ENCODE measurements at regions not wholly inside any gene's neighbourhood (a gene's known extent, or its start where the extent isn't known, plus 50 kb on each side); places are given as distances from the start of the nearest gene placed in this dataset.
"Not testable (repeated sequence)": the region's sequence is repeated elsewhere in the genome, so short reads cannot be mapped to it uniquely, and the experiment has no call there.

DNA sequence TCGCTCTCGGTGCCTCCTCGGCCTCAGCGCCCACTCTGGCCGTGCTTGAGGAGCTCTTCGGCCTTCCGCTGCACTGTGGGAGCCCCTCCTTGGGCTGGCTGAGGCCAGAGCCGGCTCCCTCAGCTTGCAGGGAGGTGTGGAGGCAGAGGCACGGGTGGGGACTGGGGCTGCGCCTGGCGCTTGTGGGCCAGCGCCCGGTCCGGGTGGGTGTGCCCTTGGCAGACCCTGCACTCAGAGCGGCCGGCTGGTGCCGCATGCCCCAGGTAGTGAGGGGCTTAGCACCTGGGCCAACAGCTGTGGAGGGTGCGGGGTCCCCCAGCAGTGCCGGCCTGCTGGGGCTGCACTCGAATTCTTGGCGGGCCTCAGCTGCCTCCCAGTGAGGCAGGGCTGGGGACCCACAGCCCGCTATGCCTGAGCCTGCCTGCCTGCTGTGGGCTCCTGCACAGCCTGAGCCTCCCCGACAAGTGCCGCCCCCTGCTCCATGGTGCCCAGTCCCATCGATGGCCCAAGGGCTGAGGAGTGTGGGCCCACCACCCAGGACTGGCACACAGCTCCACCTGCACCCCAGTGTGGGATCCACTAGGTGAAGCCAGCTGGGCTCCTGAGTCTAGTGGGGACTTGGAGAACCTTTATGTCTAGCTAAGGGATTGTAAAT lies 2085.2 kb upstream of the ACO1 start:
- no peak for ATAC-seq (replicated peaks in 6 of 8)
- no peak overlapping the region for H3K27ac ChIP-seq
- H3K4me3 ChIP-seq, result no peak overlapping the region
- in situ Hi-C loops (cut with MboI; ENCODE audit: low pct_unique_long_range_greater_than_20kb in 2 of 9, low sequenced_read_pairs in 9 of 9, unreplicated experiment in 9 of 9), result no loop called here
- peaks cover 4 to 5% of the 10 kb centered on the region in 2 donors for H3K4me1 ChIP-seq (replicated peaks in 1 of 2)
- WGBS, 10 experiments, result 20 to 100% (median 80%) methylated on average over 1 to 2 of the region's 25 CpGs; no CpG with 5 or more reads in 3 of the 10 experiments

- ATAC-seq (replicated peaks in 6 of 8), result no peak
- Histone ChIP-seq H3K4me3 (no peak overlapping the region), H3K27ac (no peak overlapping the region), H3K4me1 (replicated peaks in 1 of 2) (no peaks in the 10 kb centered on the region)
- 0 to 100% (median 72%) methylated on average over 2 to 5 of the region's 5 CpGs for WGBS, 10 experiments
- in situ Hi-C loops (cut with MboI; ENCODE audit: low pct_unique_long_range_greater_than_20kb in 2 of 9, low sequenced_read_pairs in 9 of 9, unreplicated experiment in 9 of 9), result no loop called here
Measured at GRCh38 chr9:30301271-30301963, 2083.0 kb upstream of the ACO1 start.

GRCh38 chr9:30310711-30311110 lies 2073.7 kb upstream of the ACO1 start:
- ATAC-seq (replicated peaks in 6 of 8), result no peak
- no peak overlapping the region for H3K27ac ChIP-seq
- in situ Hi-C loops (cut with MboI; ENCODE audit: low pct_unique_long_range_greater_than_20kb in 2 of 9, low sequenced_read_pairs in 9 of 9, unreplicated experiment in 9 of 9), result no loop called here
- H3K4me1 ChIP-seq (replicated peaks in 1 of 2), result no peaks in the 10 kb centered on the region
- no peak overlapping the region for H3K4me3 ChIP-seq
- 0 to 100% (median 73%) methylated on average over 1 to 2 of the region's 2 CpGs for WGBS, 10 experiments

GRCh38 chr9:30329431-30329830 lies 2055.0 kb upstream of the ACO1 start:
- ATAC-seq (replicated peaks in 6 of 8), result no peak
- 0 to 100% (median 60%) methylated on average over 1 to 4 of the region's 4 CpGs for WGBS, 10 experiments
- in situ Hi-C loops (cut with MboI; ENCODE audit: low pct_unique_long_range_greater_than_20kb in 2 of 9, low sequenced_read_pairs in 9 of 9, unreplicated experiment in 9 of 9), result no loop called here
- Histone ChIP-seq H3K4me1 (replicated peaks in 1 of 2) (no peaks in the 10 kb centered on the region), H3K27ac (no peak overlapping the region), H3K4me3 (no peak overlapping the region)

DNA sequence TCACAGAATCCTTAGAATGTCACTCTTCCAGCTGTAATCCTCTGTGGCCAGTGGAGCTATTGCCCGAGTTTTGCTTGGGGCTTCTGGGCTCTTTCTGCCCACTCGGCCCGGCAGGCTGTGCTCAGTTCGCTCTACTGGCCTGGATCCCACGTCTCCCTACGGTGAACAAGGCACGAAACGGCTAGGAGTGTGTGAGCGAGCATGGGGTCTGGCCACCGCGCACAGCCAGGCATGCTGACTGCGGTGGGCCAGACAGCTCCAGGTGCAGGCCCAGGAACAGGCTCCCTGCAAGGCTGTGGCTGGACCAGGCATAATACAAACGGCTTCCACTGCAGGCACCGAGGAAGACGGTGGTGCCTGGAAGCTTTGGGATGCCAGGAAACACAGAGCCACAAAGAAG lies 2035.5 kb upstream of the ACO1 start:
- in situ Hi-C loops (cut with MboI; ENCODE audit: low pct_unique_long_range_greater_than_20kb in 2 of 9, low sequenced_read_pairs in 9 of 9, unreplicated experiment in 9 of 9), result no loop called here
- Histone ChIP-seq H3K4me1 (replicated peaks in 1 of 2) (no peaks in the 10 kb centered on the region), H3K27ac (no peak overlapping the region), H3K4me3 (no peak overlapping the region)
- 0 to 100% (median 56%) methylated on average over 1 to 9 of the region's 15 CpGs; no CpG with 5 or more reads in 5 of the 10 experiments for WGBS, 10 experiments
- ATAC-seq (replicated peaks in 6 of 8), result no peak

GRCh38 chr9:30349526-30350513 lies 2034.6 kb upstream of the ACO1 start:
- ATAC-seq (replicated peaks in 6 of 8), result no peak
- no peak overlapping the region for H3K4me3 ChIP-seq
- 13 to 100% (median 80%) methylated on average over 1 to 9 of the region's 19 CpGs; no CpG with 5 or more reads in 1 of the 10 experiments for WGBS, 10 experiments
- H3K27ac ChIP-seq, result no peak overlapping the region
- in situ Hi-C loops (cut with MboI; ENCODE audit: low pct_unique_long_range_greater_than_20kb in 2 of 9, low sequenced_read_pairs in 9 of 9, unreplicated experiment in 9 of 9), result no loop called here
- no peaks in the 10 kb centered on the region for H3K4me1 ChIP-seq (replicated peaks in 1 of 2)

DNA sequence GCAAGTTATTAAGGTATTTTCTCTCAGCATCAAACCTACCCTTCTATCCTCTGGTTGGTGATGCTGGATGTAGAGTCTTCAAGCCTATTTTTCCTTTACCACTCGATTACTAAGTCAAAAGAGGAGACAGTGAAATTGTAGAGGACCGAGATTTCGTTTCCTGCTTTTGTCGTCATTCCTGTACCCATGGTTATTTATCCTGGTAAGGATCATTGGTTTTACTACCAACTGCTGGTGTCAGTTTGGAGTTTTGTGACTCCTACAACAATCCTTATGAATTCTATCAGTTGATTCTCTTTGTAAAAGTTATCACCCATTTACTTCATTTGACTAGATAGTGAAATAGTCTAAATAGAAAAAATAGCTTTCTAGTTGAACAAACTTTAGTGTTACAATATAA lies 2028.2 kb upstream of the ACO1 start:
- 12 to 100% (median 88%) methylated on average over 1 to 4 of the region's 4 CpGs; no CpG with 5 or more reads in 1 of the 10 experiments for WGBS, 10 experiments
- ATAC-seq (replicated peaks in 6 of 8), result no peak
- Histone ChIP-seq H3K4me1 (replicated peaks in 1 of 2) (no peaks in the 10 kb centered on the region), H3K27ac (no peak overlapping the region), H3K4me3 (no peak overlapping the region)
- in situ Hi-C loops (cut with MboI; ENCODE audit: low pct_unique_long_range_greater_than_20kb in 2 of 9, low sequenced_read_pairs in 9 of 9, unreplicated experiment in 9 of 9), result no loop called here

DNA sequence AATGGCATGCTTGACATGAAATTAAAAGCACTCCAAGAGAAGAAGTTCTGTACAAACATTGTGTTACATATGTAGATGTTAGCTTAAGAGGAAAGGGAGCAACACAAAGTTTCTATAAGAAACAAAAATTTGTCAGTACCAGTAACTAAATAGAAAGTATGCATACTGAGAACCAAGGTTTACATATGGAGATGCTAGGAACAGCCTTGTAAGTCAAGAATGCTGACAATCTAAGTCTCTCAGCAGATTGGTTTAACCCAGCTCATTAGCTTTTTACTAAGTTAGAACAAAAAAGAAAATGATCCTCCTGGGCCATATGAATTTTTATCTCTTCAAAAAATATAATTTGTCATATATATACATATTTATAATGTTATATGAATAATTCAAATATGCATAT lies 2022.1 kb upstream of the ACO1 start:
- H3K4me3 ChIP-seq, result no peak overlapping the region
- H3K27ac ChIP-seq, result no peak overlapping the region
- no peaks in the 10 kb centered on the region for H3K4me1 ChIP-seq (replicated peaks in 1 of 2)
- ATAC-seq (replicated peaks in 6 of 8), result no peak
- in situ Hi-C loops (cut with MboI; ENCODE audit: low pct_unique_long_range_greater_than_20kb in 2 of 9, low sequenced_read_pairs in 9 of 9, unreplicated experiment in 9 of 9), result no loop called here

GRCh38 chr9:30366140-30366539 lies 2018.3 kb upstream of the ACO1 start:
- H3K4me3 ChIP-seq; in situ Hi-C loops (cut with MboI; ENCODE audit: low pct_unique_long_range_greater_than_20kb in 2 of 9, low sequenced_read_pairs in 9 of 9, unreplicated experiment in 9 of 9); ATAC-seq (replicated peaks in 6 of 8); H3K4me1 ChIP-seq (replicated peaks in 1 of 2); H3K27ac ChIP-seq: not testable (repeated sequence)
- 12 to 98% (median 70%) methylated on average over 1 to 4 of the region's 4 CpGs for whole genome bisulfite sequencing, 10 experiments

GRCh38 chr9:30382271-30382670 lies 2002.2 kb upstream of the ACO1 start:
- H3K27ac ChIP-seq, result no peak overlapping the region
- no peak overlapping the region for H3K4me3 ChIP-seq
- in situ Hi-C loops (cut with MboI; ENCODE audit: low pct_unique_long_range_greater_than_20kb in 2 of 9, low sequenced_read_pairs in 9 of 9, unreplicated experiment in 9 of 9), result no loop called here
- peaks cover 0 to 2% of the 10 kb centered on the region in 2 donors for H3K4me1 ChIP-seq (replicated peaks in 1 of 2)
- 0 to 100% (median 74%) methylated on average over 1 to 2 of the region's 2 CpGs for WGBS, 10 experiments
- no peak for ATAC-seq (replicated peaks in 6 of 8)

GRCh38 chr9:30410273-30410672 lies 1974.2 kb upstream of the ACO1 start:
- in situ Hi-C loops (cut with MboI; ENCODE audit: low pct_unique_long_range_greater_than_20kb in 2 of 9, low sequenced_read_pairs in 9 of 9, unreplicated experiment in 9 of 9), result no loop called here
- 0 to 72% (median 43%) methylated on average over 1 to 3 of the region's 3 CpGs for whole genome bisulfite sequencing, 10 experiments
- ATAC-seq (replicated peaks in 6 of 8), result no peak
- Histone ChIP-seq H3K4me3 (no peak overlapping the region), H3K4me1 (replicated peaks in 1 of 2) (no peaks in the 10 kb centered on the region), H3K27ac (no peak overlapping the region)

DNA sequence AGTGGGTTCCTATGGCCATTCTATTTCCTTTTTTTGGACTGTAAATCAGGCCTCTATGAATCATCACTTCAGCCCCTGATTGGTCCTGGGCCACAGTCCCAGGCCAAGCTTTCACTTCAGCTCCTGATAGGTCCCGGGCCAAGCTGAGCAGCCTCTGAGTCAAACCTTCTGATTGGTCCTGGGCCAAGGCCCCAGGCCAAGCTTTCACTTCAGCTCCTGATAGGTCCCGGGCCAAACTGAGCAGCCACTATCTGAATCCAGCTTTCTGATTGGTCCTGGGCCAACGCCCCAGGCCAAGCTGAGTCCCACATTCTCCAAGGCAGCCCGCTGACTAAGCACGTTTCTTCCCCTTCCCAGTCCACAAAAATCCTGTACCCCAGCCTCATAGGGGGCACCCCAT lies 1972.9 kb upstream of the ACO1 start:
- Histone ChIP-seq H3K27ac (no peak overlapping the region), H3K4me1 (replicated peaks in 1 of 2) (no peaks in the 10 kb centered on the region), H3K4me3 (no peak overlapping the region)
- in situ Hi-C loops (cut with MboI; ENCODE audit: low pct_unique_long_range_greater_than_20kb in 2 of 9, low sequenced_read_pairs in 9 of 9, unreplicated experiment in 9 of 9), result no loop called here
- 5 to 92% (median 17%) methylated on average over 1 to 3 of the region's 5 CpGs; no CpG with 5 or more reads in 5 of the 10 experiments for WGBS, 10 experiments
- no peak for ATAC-seq (replicated peaks in 6 of 8)

DNA sequence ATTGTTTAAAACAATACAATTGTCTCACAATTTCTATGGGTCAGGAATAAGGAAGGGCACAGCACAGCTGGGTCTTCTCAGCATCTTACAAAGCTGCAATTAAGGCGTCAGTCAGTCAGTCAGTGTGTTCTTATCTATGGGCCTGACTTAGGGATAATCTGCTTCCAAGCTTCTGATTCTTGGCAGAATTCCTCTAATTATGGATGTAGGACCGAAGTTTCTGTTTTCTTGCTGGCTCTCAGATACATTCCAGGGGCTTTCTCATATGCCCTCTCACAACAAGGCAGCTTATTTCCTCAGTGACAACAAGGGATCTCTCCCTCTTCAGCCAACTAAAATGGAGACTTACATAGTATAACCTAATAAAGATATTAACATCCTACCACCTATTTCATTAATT lies 1925.3 kb upstream of the ACO1 start:
- in situ Hi-C loops (cut with MboI; ENCODE audit: low pct_unique_long_range_greater_than_20kb in 2 of 9, low sequenced_read_pairs in 9 of 9, unreplicated experiment in 9 of 9), result no loop called here
- WGBS, 10 experiments, result 0 to 100% (median 64%) methylated on average over 1 to 2 of the region's 2 CpGs; no CpG with 5 or more reads in 2 of the 10 experiments
- ATAC-seq (replicated peaks in 6 of 8), result no peak
- H3K4me3 ChIP-seq, result no peak overlapping the region
- H3K27ac ChIP-seq, result no peak overlapping the region
- H3K4me1 ChIP-seq (replicated peaks in 1 of 2), result peaks cover 0 to 6% of the 10 kb centered on the region in 2 donors

All from motor neuron (in vitro differentiated cells).